ENCODE measurements at regions not wholly inside any gene's neighbourhood (a gene's known extent, or its start where the extent isn't known, plus 50 kb on each side); places are given as distances from the start of the nearest gene placed in this dataset.

DNA sequence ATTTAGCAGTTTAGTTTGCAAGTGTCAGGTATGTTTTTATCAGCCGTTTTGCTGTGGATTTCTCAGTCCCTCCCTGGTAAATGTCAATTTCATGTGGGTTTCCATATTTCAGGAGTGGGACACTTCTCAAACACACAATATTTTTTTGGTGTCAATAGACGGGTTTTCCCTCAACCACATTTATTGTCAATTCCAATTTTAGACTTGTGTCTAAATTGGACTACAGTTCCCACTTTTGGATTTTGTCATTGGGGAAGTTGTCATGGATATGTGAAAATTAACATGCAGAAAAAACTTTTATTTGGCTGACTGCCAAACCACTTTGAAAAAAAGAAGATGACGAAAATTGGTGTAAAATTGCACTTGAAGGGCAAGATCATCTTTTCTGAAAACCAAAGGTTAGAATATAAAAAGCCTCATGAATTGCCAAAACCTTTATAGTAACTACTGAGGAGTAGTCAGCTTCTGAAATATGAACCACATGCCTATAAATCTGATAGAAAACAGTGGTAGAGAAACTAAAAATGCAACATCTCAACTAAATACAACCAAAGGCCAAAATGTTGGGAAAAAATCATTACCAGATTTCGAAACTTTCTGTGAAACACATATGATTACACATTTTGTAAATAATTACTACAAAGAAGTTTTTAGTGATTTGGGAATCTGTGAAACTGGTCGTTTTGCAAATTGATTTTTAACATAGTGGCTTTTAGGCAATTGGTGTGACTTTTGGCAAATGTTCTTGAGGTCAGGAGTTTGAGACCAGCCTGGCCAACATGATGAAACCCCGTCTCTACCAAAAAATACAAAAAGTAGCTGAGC lies 106.4 kb downstream of the BCL2L11 start:
- FAIRE-seq, result no peak
- dilution Hi-C loops (cut with MboI; ENCODE audit: extremely low pct_ligation_motif_present, low sequenced_read_pairs), result no loop called here

More for the DNA sequence above, 106.4 kb downstream of the BCL2L11 start:
- intact Hi-C loops (cut with micrococcal nuclease), result no loop called here
- Histone ChIP-seq H3K4me3 (replicated peaks in 1 of 3; ENCODE audit: insufficient read depth in 1 of 3, low read depth in 1 of 3, low read length in 3 of 3) (no peak overlapping the region), H4K20me1 (replicated peaks; ENCODE audit: control insufficient read depth, extremely low read depth, insufficient read depth, low read length) (no peaks in the 10 kb centered on the region), H3K36me3 (ENCODE audit: control insufficient read depth in 2 of 2, extremely low read depth in 1 of 2, insufficient read depth in 2 of 2, low read length in 2 of 2) (no peaks in the 10 kb centered on the region), H3K27ac (ENCODE audit: insufficient read depth, low read depth, low read length) (no peak overlapping the region), H3K9me3 (replicated peaks; ENCODE audit: control insufficient read depth, insufficient read depth, low read length) (no peaks in the 10 kb centered on the region), H2AFZ (ENCODE audit: low read depth, low read length) (no peak overlapping the region), H3K9me1 (replicated peaks; ENCODE audit: control insufficient read depth, extremely low read depth, insufficient read depth, low read length) (no peaks in the 10 kb centered on the region), H3K27me3 (ENCODE audit: control insufficient read depth in 2 of 2, insufficient read depth in 2 of 2, low read length in 2 of 2) (no peaks in the 10 kb centered on the region), H3K4me1 (ENCODE audit: control insufficient read depth, extremely low read depth, insufficient read depth, low read length) (no peaks in the 10 kb centered on the region), H3K4me2 (ENCODE audit: insufficient read depth, low read length) (no peak overlapping the region), H3K79me2 (ENCODE audit: control insufficient read depth, insufficient read depth, low read length) (no peaks in the 10 kb centered on the region), H3K9ac (replicated peaks; ENCODE audit: extremely low read depth, insufficient read depth, low read length) (no peak overlapping the region)
- no peak for DNase-seq (ENCODE audit: low read depth, low spot score)
- TF ChIP-seq JUN (IDR thresholded peaks at IDR 0.05; ENCODE audit: borderline replicate concordance, insufficient read depth, insufficient read length, low read depth) (no peak), GATA2 (IDR thresholded peaks at IDR 0.05; ENCODE audit: insufficient read depth, insufficient read length, low read depth, low read length) (no peak), FOS (IDR thresholded peaks at IDR 0.05; ENCODE audit: borderline replicate concordance, insufficient read depth, low read length) (no peak), MYC (IDR thresholded peaks at IDR 0.05; ENCODE audit: low read depth, low read length) (no peak), POLR2A (IDR thresholded peaks at IDR 0.05; ENCODE audit: low read depth, low read length) (no peak), POLR2AphosphoS5 (IDR thresholded peaks at IDR 0.05; ENCODE audit: insufficient read depth, low read depth, low read length) (no peak), EZH2 (IDR thresholded peaks at IDR 0.05; ENCODE audit: borderline replicate concordance, low read depth, low read length, severe bottlenecking) (no peak)
- TF ChIP-seq, protein P1, sequence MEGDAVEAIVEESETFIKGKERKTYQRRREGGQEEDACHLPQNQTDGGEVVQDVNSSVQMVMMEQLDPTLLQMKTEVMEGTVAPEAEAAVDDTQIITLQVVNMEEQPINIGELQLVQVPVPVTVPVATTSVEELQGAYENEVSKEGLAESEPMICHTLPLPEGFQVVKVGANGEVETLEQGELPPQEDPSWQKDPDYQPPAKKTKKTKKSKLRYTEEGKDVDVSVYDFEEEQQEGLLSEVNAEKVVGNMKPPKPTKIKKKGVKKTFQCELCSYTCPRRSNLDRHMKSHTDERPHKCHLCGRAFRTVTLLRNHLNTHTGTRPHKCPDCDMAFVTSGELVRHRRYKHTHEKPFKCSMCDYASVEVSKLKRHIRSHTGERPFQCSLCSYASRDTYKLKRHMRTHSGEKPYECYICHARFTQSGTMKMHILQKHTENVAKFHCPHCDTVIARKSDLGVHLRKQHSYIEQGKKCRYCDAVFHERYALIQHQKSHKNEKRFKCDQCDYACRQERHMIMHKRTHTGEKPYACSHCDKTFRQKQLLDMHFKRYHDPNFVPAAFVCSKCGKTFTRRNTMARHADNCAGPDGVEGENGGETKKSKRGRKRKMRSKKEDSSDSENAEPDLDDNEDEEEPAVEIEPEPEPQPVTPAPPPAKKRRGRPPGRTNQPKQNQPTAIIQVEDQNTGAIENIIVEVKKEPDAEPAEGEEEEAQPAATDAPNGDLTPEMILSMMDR (IDR thresholded peaks at IDR 0.05; ENCODE audit: extremely low read depth in 1 of 2, insufficient read depth in 1 of 2, low read depth in 1 of 2, low read length in 2 of 2), result no peak
- TF ChIP-seq, protein P2, sequence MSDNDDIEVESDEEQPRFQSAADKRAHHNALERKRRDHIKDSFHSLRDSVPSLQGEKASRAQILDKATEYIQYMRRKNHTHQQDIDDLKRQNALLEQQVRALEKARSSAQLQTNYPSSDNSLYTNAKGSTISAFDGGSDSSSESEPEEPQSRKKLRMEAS (IDR thresholded peaks at IDR 0.05; ENCODE audit: insufficient read depth, insufficient read length), result no peak
- BruUV-seq (replicated peaks), result no TSS peak
- ChIA-PET CTCF (no interaction called here), POLR2A (no interaction called here)
